ENCODE measurements at regions not wholly inside any gene's neighbourhood (a gene's known extent, or its start where the extent isn't known, plus 50 kb on each side); places are given as distances from the start of the nearest gene placed in this dataset.

DNA sequence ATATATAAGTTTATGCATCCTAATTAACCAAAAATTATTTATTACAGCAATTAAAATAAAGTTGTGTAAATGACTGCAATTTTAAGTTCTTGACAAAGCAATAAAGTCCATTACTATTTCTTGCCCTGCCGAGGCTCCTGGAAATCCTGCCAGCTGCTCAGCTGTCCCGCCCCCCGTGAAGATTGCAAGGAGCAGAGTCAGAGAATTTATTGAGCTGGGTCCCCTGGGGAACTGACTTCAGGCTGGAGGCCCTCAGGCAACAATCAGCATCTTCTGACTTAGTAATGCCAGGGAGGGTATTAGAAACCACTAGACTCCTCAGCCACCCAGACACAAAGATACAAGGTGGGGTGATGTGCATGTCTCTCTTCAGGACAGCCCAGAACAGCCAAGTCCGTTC lies 92.3 kb downstream of the EDN3 start:
- POLR2A ChIA-PET (ENCODE audit: unreplicated experiment), result no interaction called here
- Histone ChIP-seq H3K4me3 (ENCODE audit: insufficient read depth, low read depth, low read length) (no peak overlapping the region), H4K91ac (ENCODE audit: insufficient read depth, low read depth, low read length) (no peak overlapping the region), H3K9me1 (ENCODE audit: insufficient read depth, low read length) (no peaks in the 10 kb centered on the region), H2AK9ac (replicated peaks; ENCODE audit: low read depth, low read length, poor library complexity) (no peak overlapping the region), H3K4ac (ENCODE audit: low read depth, low read length) (no peak overlapping the region), H3K79me1 (ENCODE audit: low read depth in 1 of 2, low read length in 2 of 2) (no peaks in the 10 kb centered on the region), H4K20me1 (ENCODE audit: insufficient read depth, low read length) (no peaks in the 10 kb centered on the region), H3K9me3 (ENCODE audit: control insufficient read depth, insufficient read depth, low read length) (peaks cover 10% of the 10 kb centered on the region; the same call in 1 of the 2 replicates), H3K4me2 (ENCODE audit: low read depth, low read length) (no peak overlapping the region), H3K9ac (ENCODE audit: low read depth, low read length) (no peak overlapping the region), H2AK5ac (ENCODE audit: low read depth, low read length) (no peak overlapping the region), H3K27me3 (ENCODE audit: control insufficient read depth, insufficient read depth, low read length) (no peaks in the 10 kb centered on the region), H2BK120ac (ENCODE audit: low read depth, low read length) (no peak overlapping the region), H3K23ac (ENCODE audit: low read depth, low read length) (no peak overlapping the region), H3K18ac (ENCODE audit: low read depth, low read length) (no peak overlapping the region), H2BK20ac (ENCODE audit: low read depth, low read length) (no peak overlapping the region), H2BK15ac (ENCODE audit: low read depth, low read length) (no peak overlapping the region), H3K56ac (ENCODE audit: extremely low read depth, insufficient read depth, low read length) (no peak overlapping the region), H3K14ac (replicated peaks; ENCODE audit: low read depth, low read length) (no peak overlapping the region), H2AFZ (replicated peaks; ENCODE audit: low read length, poor library complexity) (no peak overlapping the region), H4K5ac (ENCODE audit: low read depth, low read length) (no peak overlapping the region), H2BK5ac (ENCODE audit: low read depth, low read length, poor library complexity, severe bottlenecking) (no peak overlapping the region), H3K36me3 (ENCODE audit: control insufficient read depth, insufficient read depth, low read length) (no peaks in the 10 kb centered on the region), H4K8ac (ENCODE audit: low read depth in 2 of 2, low read length in 2 of 2) (no peak overlapping the region), H3K4me1 (ENCODE audit: control insufficient read depth, insufficient read depth, low read length) (no peaks in the 10 kb centered on the region), H3K27ac (ENCODE audit: insufficient read depth, low read length) (no peak overlapping the region)
- ATAC-seq (ENCODE audit: low read depth), result no peak
- intact Hi-C loops (cut with micrococcal nuclease) (no loop called here), dilution Hi-C loops (cut with HindIII; ENCODE audit: low sequenced_read_pairs, unreplicated experiment) (no loop called here), in situ Hi-C loops (cut with MboI; ENCODE audit: low sequenced_read_pairs) (no loop called here)
- TF ChIP-seq RCOR1 (IDR thresholded peaks at IDR 0.05; ENCODE audit: insufficient replicate concordance, low read length) (no peak), FOS (IDR thresholded peaks at IDR 0.05; ENCODE audit: low read depth, low read length) (no peak), MAFK (IDR thresholded peaks at IDR 0.05; ENCODE audit: low read depth, low read length) (no peak), BHLHE40 (IDR thresholded peaks at IDR 0.05; ENCODE audit: low read depth, low read length) (no peak), RAD21 (IDR thresholded peaks at IDR 0.05; ENCODE audit: low read length) (no peak), POLR2A (IDR thresholded peaks at IDR 0.05; ENCODE audit: low read depth, low read length) (no peak), MXI1 (IDR thresholded peaks at IDR 0.05; ENCODE audit: borderline replicate concordance, low read depth, low read length) (no peak), CEBPB (IDR thresholded peaks at IDR 0.05; ENCODE audit: low read depth, low read length) (no peak), MAZ (IDR thresholded peaks at IDR 0.05; ENCODE audit: borderline replicate concordance, low read depth, low read length) (no peak), RFX5 (IDR thresholded peaks at IDR 0.05; ENCODE audit: low read depth, low read length) (no peak), NFE2L2 (IDR thresholded peaks at IDR 0.05; ENCODE audit: low read depth, low read length) (no peak)
- TF ChIP-seq, protein P1, sequence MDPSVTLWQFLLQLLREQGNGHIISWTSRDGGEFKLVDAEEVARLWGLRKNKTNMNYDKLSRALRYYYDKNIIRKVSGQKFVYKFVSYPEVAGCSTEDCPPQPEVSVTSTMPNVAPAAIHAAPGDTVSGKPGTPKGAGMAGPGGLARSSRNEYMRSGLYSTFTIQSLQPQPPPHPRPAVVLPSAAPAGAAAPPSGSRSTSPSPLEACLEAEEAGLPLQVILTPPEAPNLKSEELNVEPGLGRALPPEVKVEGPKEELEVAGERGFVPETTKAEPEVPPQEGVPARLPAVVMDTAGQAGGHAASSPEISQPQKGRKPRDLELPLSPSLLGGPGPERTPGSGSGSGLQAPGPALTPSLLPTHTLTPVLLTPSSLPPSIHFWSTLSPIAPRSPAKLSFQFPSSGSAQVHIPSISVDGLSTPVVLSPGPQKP (IDR thresholded peaks at IDR 0.05; ENCODE audit: borderline replicate concordance, low read depth, low read length), result no peak
- TF ChIP-seq, protein P2, sequence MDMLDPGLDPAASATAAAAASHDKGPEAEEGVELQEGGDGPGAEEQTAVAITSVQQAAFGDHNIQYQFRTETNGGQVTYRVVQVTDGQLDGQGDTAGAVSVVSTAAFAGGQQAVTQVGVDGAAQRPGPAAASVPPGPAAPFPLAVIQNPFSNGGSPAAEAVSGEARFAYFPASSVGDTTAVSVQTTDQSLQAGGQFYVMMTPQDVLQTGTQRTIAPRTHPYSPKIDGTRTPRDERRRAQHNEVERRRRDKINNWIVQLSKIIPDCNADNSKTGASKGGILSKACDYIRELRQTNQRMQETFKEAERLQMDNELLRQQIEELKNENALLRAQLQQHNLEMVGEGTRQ (IDR thresholded peaks at IDR 0.05; ENCODE audit: low read depth, low read length), result no peak
- CTCF ChIA-PET, result no interaction called here
- no TSS peak for BruUV-seq (replicated peaks)
- WGBS, 2 experiments (ENCODE audit: extremely low coverage in 2 of 2, insufficient read length in 1 of 2), result 0% methylated on average over 1 of the region's 4 CpGs; no CpG with 5 or more reads in 1 of the 2 experiments
- DNase-seq, result no peak
